GM18498 (cell line): ENCODE measurements at regions not wholly inside any gene's neighbourhood (a gene's known extent, or its start where the extent isn't known, plus 50 kb on each side); places are given as distances from the start of the nearest gene placed in this dataset.
"Not testable (repeated sequence)": the region's sequence is repeated elsewhere in the genome, so short reads cannot be mapped to it uniquely, and the experiment has no call there.

Source experiments
- ATAC-seq: cut with Tn5 transposase; IDR thresholded peaks from one replicate; pipeline ENCODE4 v1.9.1; 2021; ENCODE audit warnings: mild to moderate bottlenecking, moderate library complexity; ENCODE audit not compliant: unreplicated experiment

DNA sequence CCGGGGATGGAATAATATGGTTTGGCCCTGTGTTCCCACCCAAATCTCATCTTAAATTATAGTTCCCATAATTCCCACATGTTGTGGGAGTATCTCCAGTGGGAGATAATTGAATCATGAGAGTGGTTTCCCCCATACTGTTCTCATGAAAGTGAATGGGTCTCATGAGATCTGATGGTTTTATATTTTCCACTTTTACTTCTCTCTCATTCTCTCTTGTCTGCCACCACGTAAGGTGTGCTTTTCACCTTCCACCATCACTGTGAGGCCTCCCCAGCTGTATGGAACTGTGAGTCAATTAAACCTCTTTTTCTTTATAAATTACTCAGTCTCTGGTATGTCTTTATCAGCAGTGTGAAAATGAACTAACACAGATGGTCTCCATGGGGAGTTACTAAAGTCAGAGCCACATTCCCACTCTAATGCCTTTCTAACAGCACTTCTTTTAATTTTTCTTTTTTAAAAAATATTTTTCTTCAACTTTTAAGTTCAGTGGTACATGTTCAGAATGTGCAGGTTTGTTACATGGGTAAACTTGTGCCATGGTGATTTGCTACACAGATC lies 306.6 kb downstream of the DTHD1 start:
- ATAC-seq, result no peak

DNA sequence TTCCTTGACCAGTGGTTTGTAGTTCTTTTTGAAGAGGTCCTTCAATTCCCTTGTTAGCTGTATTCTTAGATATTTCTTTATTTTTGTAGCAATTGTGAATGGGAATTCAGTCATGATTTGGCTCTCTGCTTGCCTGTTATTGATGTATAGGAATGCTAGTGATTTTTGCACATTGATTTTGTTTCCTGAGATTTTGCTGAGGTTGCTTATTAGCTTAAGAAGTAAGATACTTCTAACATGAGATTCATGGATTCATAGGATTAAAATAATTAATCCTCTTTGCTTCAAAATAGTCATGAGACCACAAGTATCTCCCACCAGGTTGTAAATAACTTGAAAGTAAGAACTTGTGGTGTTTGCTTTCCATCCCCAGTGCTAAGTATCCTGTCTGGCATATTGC lies 308.9 kb downstream of the DTHD1 start:
- no peak for ATAC-seq

DNA sequence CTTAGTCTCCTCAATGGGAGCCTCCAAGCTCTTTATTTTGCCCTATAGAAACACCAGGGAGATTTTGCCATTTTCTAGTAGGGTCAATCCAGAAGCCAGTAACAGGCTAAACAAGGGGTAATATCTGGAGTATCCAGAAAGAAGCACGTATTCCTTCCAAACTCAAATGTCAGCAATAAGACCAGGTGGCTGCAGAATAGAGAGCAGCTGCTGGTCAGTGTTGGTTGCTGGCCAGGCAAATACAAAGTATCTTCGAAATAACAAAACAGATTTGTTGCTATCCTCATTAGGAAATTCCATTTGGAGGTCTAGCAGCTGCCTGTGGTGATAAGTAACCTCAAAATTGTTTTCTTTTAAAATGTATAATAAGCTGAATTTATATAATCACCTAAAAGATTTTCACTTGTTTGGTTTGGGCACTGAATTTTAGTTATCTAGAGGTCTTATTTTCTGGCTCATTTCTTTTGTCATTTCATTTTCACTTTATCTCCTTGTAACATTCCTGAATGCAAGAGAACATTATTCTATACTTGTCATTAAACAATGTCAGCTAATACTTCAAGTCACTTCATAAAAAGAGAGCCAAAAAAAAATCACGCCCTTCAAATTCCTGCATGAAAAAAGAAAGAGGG lies 320.6 kb downstream of the DTHD1 start:
- ATAC-seq, result no peak

DNA sequence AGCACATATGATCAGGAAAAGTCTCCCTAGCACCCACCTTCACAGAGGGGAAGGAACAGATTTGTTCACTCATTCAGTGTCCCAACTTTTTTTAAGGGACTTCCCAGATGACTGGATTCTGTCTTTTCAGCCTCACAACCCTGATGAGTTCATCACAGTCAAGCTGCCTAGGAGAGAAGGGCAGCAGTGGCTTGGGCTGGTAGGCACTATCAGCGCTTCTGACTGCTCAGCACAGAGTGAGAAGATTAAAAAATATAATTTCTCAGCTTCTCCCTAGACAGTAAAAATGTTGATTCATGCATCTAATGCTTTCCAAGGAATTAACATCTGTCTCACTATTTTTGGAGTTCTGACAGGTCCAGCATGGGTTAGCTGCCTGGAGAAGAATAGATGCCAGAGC lies 328.2 kb downstream of the DTHD1 start:
- ATAC-seq, result no peak

DNA sequence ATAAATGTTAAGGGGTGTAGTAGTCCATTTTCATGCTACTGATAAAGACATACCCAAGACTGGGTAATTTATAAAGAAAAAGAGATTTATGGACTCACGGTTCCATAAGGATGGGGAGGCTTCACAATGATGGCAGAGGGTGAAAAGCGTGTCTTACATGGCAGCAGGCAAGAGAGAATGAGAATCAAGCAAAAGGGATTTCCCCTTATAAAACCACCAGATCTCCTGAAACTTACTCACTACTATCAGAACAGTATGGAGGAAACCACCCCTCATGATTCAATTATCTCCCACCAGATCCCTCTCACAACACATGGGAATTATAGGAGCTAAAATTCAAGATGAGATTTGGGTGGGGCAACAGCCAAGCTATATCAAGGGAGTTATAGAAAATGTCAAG lies 329.2 kb downstream of the DTHD1 start:
- no peak for ATAC-seq

DNA sequence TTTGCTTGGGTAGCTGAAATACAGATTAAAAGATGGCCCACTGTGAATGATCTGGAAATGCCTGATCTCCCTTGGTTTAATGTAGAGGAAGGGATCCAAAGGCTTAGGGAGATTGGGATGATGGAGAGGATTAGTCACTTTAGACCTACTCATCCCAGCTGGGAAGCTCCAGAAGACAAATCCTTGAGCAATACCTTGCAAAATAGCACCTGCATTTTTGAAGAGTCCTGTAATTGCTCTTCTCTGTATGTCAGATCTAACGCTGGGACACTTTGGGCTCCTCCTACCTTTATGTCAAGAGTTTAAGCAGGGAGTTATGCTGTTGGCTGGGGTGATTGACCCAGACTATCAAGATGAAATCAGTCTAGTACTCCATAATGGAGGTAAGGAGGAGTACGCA lies 331.7 kb downstream of the DTHD1 start:
- not testable (repeated sequence) for ATAC-seq

DNA sequence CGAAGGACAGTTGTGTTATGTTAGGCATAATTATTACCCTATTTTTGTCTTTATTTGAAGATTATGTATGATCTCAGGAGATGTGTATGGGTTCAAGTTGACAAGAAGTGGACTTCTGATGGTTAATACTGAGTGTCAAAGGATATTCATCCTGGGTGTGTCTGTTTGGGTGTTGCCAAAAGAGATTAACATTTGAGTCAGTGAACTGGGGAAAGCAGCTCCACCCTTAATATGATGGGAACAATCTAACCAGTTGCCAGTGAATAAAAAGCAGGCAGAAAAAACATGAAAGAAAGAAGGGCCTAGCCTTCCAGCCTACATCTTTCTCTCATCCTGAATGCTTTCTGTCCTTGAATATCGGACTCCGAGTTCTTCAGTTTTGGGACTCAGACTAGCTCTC lies 332.6 kb downstream of the DTHD1 start:
- no peak for ATAC-seq

DNA sequence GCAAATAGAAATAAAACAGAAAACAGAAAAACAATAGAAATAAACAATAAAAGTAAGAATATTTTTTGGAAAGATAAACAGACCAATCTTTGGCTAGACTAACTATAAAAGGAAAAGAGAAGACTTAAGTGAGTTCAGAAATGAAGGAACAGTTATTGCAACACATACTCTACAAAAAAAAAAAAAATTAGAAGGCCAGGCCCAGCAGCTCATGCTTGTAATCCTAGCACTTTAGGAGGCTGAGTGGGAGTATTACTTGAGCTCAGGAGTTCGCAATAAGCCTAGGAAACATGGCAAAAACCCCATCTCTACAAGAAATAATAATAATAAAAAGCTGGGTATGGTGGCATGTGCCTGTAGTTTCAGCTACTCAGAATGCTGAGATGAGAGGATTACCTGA lies 336.7 kb downstream of the DTHD1 start:
- no peak for ATAC-seq

DNA sequence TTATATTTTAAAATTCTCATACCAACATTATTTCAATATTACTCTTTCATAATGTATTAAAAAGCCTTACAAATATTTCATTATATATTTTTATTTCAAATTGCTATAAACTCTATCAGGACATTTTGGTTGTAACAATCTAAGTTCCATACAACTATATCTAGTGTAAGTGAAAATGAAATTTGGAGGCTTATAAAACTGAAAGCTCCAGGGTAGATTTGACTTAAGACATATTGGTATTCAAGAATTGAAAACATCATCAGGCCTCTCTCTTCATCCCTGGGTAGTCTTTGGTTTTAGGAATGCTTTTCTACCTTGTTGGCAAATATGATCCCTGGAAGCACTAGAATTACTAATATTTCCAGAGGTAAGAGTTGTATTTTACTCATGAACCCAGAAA lies 342.6 kb downstream of the DTHD1 start:
- no peak for ATAC-seq

DNA sequence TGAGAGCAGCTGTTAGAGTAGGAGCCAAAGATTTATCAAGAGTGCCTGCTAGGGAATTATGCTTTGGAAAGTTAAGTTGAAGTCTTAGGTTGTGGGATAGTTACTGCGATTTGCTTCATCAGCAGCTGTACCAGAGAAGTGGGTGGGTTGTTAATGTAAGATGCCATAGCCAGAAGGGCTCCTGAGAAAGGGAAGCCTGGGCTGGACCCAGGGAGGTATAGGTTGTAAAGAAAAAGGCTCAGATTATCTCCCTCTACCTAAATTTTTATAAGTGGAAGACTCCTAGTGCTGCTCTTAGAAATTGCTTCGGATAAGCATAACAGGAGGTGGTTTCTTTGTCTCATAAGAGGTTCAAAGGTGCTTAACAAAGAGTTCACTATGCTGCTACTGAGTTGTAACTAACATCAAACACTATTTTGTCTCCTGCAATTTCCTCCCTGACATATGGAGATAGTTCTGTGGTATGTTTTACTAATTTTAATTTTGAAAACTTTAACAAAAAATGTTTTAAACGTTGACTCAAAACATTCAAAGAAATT lies 356.9 kb downstream of the DTHD1 start:
- ATAC-seq, result no peak

DNA sequence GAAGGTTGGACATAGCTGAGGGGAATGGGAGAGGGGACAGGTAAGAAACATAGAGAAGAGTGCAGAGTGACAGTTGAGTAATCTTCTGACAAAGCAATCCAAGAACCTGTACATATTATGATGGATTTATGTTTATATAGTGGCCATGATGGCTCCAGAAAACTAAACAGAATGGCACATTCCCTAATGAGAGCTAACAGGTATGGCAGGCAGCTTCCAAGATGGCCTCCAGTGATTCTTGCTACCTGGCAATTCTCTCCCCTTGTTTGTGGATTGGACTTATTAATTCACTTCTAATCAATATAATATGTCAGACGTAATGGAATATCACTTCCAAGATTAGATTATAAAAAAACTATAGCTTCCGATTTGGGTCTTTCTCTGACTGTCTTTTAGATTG lies 359.5 kb downstream of the DTHD1 start:
- ATAC-seq, result no peak

DNA sequence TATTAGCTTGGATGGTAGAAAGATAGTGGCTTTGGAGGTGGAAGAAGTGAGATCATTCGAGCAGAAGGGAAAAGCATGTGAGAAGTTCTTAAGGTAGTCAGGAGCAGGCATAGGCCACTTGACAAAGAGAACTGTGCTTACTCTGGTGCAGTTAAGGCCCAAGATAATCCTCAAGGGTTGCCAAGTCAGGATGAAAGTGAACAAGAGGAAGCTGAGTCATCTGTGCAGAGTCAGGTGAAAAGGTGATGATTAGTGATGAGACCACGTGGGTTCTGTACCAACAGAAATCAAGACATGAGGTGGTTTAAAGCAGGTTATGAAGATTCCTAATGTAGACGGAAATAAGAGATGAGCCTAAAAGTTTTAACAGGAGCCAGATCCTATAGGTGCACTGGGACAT lies 369.8 kb downstream of the DTHD1 start:
- peak; percentile 99 for ATAC-seq

DNA sequence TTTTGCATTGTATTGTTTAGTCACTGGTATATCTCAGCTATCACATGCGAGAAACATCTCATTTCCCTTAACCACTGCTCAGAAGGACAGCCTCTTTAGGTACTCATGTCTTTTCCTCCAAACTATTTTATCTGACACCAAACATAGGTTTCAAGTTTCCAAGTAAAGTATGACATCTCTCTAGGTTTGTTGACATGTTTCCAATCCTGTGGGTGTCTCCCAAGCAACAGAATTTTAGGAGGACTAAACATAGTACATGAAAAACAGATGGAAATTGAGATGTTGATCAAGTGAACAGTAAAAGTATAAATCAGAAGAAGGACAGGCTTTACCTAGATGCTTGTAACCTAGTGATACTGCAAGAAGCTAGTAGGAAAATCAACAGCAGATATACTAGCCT lies 371.4 kb downstream of the DTHD1 start:
- no peak for ATAC-seq

DNA sequence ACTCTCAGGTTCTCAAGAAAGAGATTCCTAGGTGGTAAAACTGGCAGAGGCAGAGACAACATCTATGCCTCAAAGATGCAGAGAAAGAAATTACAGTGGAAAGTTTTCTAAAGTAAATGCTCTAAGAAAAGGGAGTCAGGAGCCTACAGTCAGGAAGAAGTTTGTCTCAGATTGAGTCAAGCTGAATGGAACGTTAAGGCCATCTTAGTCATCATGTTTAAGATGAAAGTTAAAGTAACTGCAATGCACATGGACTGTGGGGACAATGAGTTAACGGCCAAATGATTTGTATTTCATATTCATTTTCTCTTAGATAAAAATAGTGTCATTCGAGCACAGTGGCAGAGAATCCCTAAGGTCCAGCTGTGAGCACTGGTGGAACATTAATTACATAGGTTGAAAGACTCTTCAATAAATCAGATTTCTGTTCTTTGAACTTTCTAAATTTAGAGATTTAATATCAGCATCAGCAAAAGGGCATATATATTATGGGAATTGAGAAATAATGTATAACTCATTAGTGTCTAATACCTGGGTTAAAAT lies 384.6 kb downstream of the DTHD1 start:
- no peak for ATAC-seq

DNA sequence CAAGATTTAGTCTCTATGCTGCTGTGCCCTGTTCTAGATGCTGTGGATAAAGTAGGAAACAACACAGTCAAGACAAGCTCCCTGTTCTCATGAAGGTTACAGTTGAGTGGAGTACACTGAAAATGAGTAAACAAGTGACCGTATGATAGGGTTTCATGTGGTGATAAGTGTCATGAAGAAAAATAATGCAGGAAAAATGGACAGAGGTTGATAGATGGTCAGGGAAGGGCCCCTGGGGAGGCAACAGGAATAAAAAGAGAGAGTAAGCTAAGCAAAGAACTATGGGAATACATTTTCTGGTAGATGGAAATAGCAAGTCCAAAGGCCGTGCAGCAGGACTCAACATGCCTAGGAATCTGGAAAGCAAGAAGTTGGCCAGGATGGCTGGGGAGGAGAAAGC lies 394.0 kb downstream of the DTHD1 start:
- ATAC-seq, result no peak

DNA sequence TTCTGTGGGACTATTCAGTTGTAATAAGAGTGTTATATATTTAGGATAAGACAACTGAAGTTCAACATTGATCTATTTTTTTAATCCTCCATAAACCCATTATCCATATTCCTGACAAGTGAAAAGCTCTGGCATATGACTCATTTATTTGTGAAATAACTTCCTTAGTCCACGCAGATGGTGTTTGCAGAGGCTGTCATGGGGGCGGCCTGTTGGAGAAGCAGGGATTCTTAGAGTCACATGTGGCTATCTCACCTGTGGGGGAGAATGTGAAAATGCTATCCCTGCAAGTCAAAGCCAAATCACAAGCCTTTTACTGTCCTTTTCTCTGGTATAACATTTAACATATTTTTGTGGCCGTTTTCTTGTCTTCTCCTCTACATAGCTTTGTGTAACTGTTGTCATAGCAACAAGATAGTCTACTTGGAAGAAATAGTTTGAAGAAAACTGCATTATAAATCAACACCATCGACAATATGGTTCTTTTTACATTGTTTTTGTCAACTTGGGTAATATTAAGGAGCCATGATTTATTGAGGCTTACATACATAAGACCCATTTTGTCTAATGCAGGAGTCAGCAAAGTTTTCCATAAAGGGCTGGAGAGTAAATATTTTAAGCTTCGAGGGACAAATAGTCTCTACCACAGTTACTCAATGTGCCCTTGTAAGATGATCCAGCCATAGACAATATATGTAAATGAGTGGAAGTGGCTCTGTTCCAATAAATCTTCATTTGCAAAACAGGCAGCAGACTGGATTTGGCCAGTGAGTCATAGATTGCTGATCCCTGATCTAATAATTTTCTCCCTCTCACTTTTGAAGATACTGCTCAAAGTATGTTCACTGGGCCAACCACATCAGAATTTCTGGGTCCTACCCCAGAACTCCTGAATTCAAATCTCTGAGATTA lies 395.0 kb downstream of the DTHD1 start:
- ATAC-seq, result no peak

DNA sequence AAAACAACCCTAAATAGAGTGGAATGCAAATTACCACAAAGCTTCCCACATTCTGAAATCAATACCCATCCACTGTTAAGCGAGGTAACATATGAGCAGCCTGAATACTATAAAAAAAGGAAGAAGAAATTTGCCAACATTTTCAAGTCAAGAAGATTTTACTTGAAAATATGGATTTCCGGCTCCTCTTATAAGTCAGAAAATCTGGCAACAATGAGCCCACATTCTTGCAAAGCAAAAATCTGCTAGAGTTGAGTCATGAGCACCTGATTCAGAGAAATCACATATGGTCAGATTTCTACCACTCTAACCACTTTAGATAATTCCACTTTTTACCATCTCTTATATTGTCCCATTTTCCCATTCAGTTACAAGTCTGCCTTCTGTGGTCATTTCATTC lies 395.7 kb downstream of the DTHD1 start:
- ATAC-seq, result no peak

DNA sequence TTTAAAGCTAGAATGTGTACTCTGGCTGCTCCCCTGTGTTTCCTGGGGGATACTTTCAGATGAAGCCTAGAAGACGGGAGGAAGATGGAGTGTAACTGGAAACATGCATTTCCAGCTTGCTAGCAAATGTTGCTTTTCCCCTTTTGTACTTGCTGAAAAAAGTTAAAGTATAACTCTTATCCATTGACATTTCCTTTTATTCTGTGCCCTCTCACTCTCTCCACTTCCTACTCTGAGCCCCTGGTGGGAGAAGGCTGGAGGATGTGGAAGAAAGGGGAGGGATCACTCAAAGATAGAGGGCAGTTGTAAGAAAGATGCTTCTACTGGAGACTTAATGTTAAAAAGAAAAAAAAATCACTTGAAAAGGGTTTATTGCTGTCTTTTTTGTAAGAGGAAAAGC lies 396.5 kb downstream of the DTHD1 start:
- no peak for ATAC-seq

DNA sequence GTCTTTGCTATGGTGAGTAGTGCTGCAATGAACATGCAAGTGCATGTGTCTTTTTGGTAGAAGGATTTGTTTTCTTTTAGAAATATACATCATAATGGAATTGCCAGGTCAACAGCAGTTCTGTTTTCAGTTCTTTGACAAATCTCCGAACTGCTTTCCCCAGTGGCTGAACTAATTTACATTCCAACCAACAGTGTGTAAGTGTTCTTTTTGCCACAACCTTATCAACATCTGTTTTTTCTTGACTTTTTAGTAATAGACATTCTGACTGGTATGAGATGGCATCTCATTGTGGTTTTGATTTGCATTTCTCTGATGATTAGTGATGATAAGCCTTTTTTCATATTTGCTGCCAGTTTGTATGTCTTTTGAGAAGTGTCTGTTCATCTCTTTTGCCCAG lies 406.3 kb downstream of the DTHD1 start:
- no peak for ATAC-seq

DNA sequence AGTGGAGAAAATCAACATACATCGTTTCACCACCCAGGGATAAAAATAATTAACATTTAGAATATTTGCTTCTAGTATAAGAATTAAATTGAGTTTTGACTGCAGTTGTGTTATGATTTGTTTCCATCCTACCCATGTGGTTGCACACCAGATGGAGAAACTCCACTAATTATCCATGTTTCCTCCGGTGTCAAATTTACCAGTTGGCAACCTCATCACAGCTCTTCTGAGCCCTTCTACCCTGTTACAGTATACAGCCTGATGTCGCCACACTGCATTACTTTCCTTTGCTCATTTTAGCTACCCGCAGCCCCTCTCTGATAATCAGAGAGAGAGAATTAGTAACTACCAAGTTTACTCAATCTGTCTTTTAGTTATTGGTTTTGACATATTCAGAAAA lies 411.2 kb downstream of the DTHD1 start:
- ATAC-seq, result no peak

DNA sequence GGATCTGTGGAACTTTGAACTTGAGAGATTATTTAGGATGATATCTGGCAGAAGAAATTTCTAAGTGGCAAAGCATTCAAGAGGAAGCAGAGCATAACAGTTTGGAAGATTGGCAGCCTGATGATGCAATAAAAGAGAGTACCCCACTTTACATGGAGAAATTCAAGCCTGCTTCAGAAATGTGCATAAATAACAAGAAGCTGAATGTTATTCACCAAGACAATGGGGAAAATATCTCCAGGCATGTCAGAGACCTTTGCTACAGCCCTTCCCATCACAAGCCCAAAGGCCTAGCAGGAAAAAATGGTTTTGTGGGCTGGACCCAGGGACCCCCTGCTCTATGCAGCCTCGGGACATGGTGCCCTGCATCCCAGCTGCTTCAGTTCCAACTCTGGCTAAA lies 420.8 kb downstream of the DTHD1 start:
- no peak for ATAC-seq

DNA sequence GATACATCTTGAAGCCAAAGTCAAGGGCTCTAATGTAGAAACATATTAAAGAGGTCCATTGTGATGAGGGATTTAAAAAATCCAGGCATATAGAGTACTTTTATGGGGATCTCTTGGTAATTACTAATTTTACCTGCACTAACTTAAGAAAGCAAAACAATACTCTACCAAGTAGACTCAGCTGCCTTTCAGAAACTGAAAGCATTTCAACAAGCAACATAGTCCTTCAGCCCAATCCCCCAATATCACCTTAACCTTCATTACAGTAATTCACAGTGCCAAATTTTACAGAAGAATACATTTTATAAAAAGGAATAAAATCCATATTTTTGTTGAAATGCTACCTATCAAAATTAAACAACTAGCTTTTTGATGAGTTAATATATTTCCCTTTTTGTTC lies 422.9 kb downstream of the DTHD1 start:
- no peak for ATAC-seq
